Hepatocyte (in vitro differentiated cells): ENCODE measurements at regions not wholly inside any gene's neighbourhood (a gene's known extent, or its start where the extent isn't known, plus 50 kb on each side); places are given as distances from the start of the nearest gene placed in this dataset.

Source experiments
- EZH2 ChIP-seq: fragments of 200-600 bp; sonication (generic); IDR thresholded peaks from 2 replicates; pipeline ENCODE4 v1.6.1; 2016; ENCODE audit warnings: antibody characterized with exemption, mild to moderate bottlenecking, borderline replicate concordance
- EZH2phosphoT487 ChIP-seq: fragments of 200-600 bp; sonication (generic); IDR thresholded peaks from one replicate; pipeline ENCODE4 v1.6.1; 2018; ENCODE audit warnings: antibody characterized with exemption, mild to moderate bottlenecking, low read depth, moderate library complexity; ENCODE audit not compliant: unreplicated experiment, severe bottlenecking
- TF ChIP-seq, protein P1 (sequence below): fragments of 200-600 bp; sonication (generic); IDR thresholded peaks from 2 replicates; pipeline ENCODE4 v1.5.1; 2016; ENCODE audit warnings: antibody characterized with exemption, mild to moderate bottlenecking; ENCODE audit not compliant: poor library complexity

GRCh38 chr3:55166576-55167555 lies 239.0 kb upstream of the LRTM1 start:
- TF ChIP-seq, protein P1, sequence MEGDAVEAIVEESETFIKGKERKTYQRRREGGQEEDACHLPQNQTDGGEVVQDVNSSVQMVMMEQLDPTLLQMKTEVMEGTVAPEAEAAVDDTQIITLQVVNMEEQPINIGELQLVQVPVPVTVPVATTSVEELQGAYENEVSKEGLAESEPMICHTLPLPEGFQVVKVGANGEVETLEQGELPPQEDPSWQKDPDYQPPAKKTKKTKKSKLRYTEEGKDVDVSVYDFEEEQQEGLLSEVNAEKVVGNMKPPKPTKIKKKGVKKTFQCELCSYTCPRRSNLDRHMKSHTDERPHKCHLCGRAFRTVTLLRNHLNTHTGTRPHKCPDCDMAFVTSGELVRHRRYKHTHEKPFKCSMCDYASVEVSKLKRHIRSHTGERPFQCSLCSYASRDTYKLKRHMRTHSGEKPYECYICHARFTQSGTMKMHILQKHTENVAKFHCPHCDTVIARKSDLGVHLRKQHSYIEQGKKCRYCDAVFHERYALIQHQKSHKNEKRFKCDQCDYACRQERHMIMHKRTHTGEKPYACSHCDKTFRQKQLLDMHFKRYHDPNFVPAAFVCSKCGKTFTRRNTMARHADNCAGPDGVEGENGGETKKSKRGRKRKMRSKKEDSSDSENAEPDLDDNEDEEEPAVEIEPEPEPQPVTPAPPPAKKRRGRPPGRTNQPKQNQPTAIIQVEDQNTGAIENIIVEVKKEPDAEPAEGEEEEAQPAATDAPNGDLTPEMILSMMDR, result no peak
- TF ChIP-seq EZH2 (no peak), EZH2phosphoT487 (no peak)
